DND-41 (cell line): ENCODE measurements at regions not wholly inside any gene's neighbourhood (a gene's known extent, or its start where the extent isn't known, plus 50 kb on each side); places are given as distances from the start of the nearest gene placed in this dataset.

Source experiments
- CTCF ChIP-seq: IDR thresholded peaks from 2 replicates; pipeline ENCODE4 v1.5.1; 2012; ENCODE audit warnings: borderline replicate concordance, low read length, moderate library complexity, mild to moderate bottlenecking; ENCODE audit not compliant: poor library complexity, severe bottlenecking; ENCODE audit errors: extremely low read depth
- EZH2 ChIP-seq: IDR thresholded peaks from 3 replicates; pipeline ENCODE4 v1.6.1; 2012; ENCODE audit warnings: borderline replicate concordance, low read depth, mild to moderate bottlenecking, moderate library complexity, low read length, inconsistent platforms; ENCODE audit not compliant: severe bottlenecking

GRCh38 chr2:2889141-2889540, 488.5 kb downstream of the EIPR1 start:
- TF ChIP-seq CTCF, result no peak
- no peak for TF ChIP-seq EZH2
